Nephron progenitor cell (in vitro differentiated cells): ENCODE measurements at regions not wholly inside any gene's neighbourhood (a gene's known extent, or its start where the extent isn't known, plus 50 kb on each side); places are given as distances from the start of the nearest gene placed in this dataset.

ENCODE experiments used
- DNase-seq: peaks from one replicate; pipeline ENCODE4 v3.0.0; 2021
- H3K27ac Mint-ChIP-seq: 2 replicates; pipeline ENCODE4 v1.8.0; 2021; ENCODE audit warnings: mild to moderate bottlenecking, moderate library complexity, mixed read lengths
- H3K27me3 Mint-ChIP-seq: 2 replicates; pipeline ENCODE4 v1.8.0; 2021; ENCODE audit warnings: mild to moderate bottlenecking, low read depth, mixed read lengths; ENCODE audit not compliant: poor library complexity
- H3K36me3 Mint-ChIP-seq: 2 replicates; pipeline ENCODE4 v1.8.0; 2021; ENCODE audit warnings: low read depth, mixed read lengths
- H3K4me1 Mint-ChIP-seq: 2 replicates; pipeline ENCODE4 v1.8.0; 2021; ENCODE audit warnings: mixed read lengths
- H3K4me3 Mint-ChIP-seq: 2 replicates; pipeline ENCODE4 v1.8.0; 2021; ENCODE audit warnings: mild to moderate bottlenecking, moderate library complexity, mixed read lengths
- H3K9me3 Mint-ChIP-seq: 2 replicates; pipeline ENCODE4 v1.8.0; 2021; ENCODE audit warnings: mild to moderate bottlenecking, moderate library complexity, mixed read lengths
- CTCF ChIP-seq: fragments of 200-600 bp; sonication (generic); IDR thresholded peaks from 2 replicates; pipeline ENCODE4 v1.5.0; 2021; ENCODE audit warnings: antibody characterized with exemption

- Mint-ChIP-seq H3K4me1 (peaks cover 14% of the 10 kb centered on the region), H3K36me3 (no peaks in the 10 kb centered on the region), H3K4me3 (no peak overlapping the region), H3K27me3 (peaks cover 3% of the 10 kb centered on the region), H3K27ac (no peak overlapping the region), H3K9me3 (no peaks in the 10 kb centered on the region)
- DNase-seq = no peak
- TF ChIP-seq CTCF = no peak
Observed at GRCh38 chr18:70520867-70521266, 232.0 kb downstream of the SOCS6 start.

GRCh38 chr18:70513502-70514171 is 224.8 kb downstream of the SOCS6 start:
- Mint-ChIP-seq H3K36me3 (no peaks in the 10 kb centered on the region), H3K9me3 (no peaks in the 10 kb centered on the region)

GRCh38 chr18:70507970-70508369 is 219.1 kb downstream of the SOCS6 start:
- DNase-seq = no peak
- H3K4me1 Mint-ChIP-seq = no peaks in the 10 kb centered on the region
- TF ChIP-seq CTCF = no peak
- no peak overlapping the region for H3K4me3 Mint-ChIP-seq
- H3K27ac Mint-ChIP-seq = no peak overlapping the region
- H3K9me3 Mint-ChIP-seq = no peaks in the 10 kb centered on the region
- no peaks in the 10 kb centered on the region for H3K36me3 Mint-ChIP-seq
- no peaks in the 10 kb centered on the region for H3K27me3 Mint-ChIP-seq

More at GRCh38 chr18:70513502-70514171, 224.8 kb downstream of the SOCS6 start:
- Mint-ChIP-seq H3K27ac (no peak overlapping the region), H3K27me3 (peaks cover 3% of the 10 kb centered on the region), H3K4me3 (no peak overlapping the region), H3K4me1 (no peaks in the 10 kb centered on the region)
- no peak for TF ChIP-seq CTCF
- no peak for DNase-seq

- no peaks in the 10 kb centered on the region for H3K4me1 Mint-ChIP-seq
- no peaks in the 10 kb centered on the region for H3K27me3 Mint-ChIP-seq
- no peak overlapping the region for H3K27ac Mint-ChIP-seq
- H3K36me3 Mint-ChIP-seq = no peaks in the 10 kb centered on the region
- no peak for DNase-seq
- H3K4me3 Mint-ChIP-seq = no peak overlapping the region
- no peak for TF ChIP-seq CTCF
- no peaks in the 10 kb centered on the region for H3K9me3 Mint-ChIP-seq
Observed at GRCh38 chr18:70506511-70506910, 217.7 kb downstream of the SOCS6 start.

- H3K36me3 Mint-ChIP-seq = no peaks in the 10 kb centered on the region
Observed at GRCh38 chr18:70503060-70503459, 214.2 kb downstream of the SOCS6 start.

More at GRCh38 chr18:70503060-70503459, 214.2 kb downstream of the SOCS6 start:
- no peak overlapping the region for H3K27ac Mint-ChIP-seq
- DNase-seq = no peak
- H3K27me3 Mint-ChIP-seq = no peaks in the 10 kb centered on the region
- no peaks in the 10 kb centered on the region for H3K4me1 Mint-ChIP-seq
- H3K4me3 Mint-ChIP-seq = no peak overlapping the region
- TF ChIP-seq CTCF = no peak
- H3K9me3 Mint-ChIP-seq = no peaks in the 10 kb centered on the region
